Aorta (tissue), 5 donors: ENCODE measurements at regions not wholly inside any gene's neighbourhood (a gene's known extent, or its start where the extent isn't known, plus 50 kb on each side); places are given as distances from the start of the nearest gene placed in this dataset.

Experiments used
- ATAC-seq: fragments of 200-7000 bp; cut with Tn5 transposase; one replicate; pipeline ENCODE4 v1.9.1; 2022; ENCODE audit warnings: moderate library complexity; ENCODE audit not compliant: low FRiP score
- DNase-seq, 2 donors: peaks; one replicate each; pipeline ENCODE4 v3.0.0-alpha.2; 2020
- H3K27ac ChIP-seq, 2 donors: one replicate each; pipeline ENCODE4 v1.5.1; 2013; ENCODE audit warnings: low read length in 2 of 2, mild to moderate bottlenecking in 2 of 2, moderate library complexity in 2 of 2, control low read depth in 1 of 2, inconsistent platforms in 1 of 2, low read depth in 1 of 2
- H3K27me3 ChIP-seq, 2 donors: one replicate each; pipeline ENCODE4 v1.6.1; 2013; ENCODE audit warnings: control low read depth in 1 of 2, low read length in 1 of 2, mild to moderate bottlenecking in 1 of 2, moderate library complexity in 1 of 2; ENCODE audit not compliant: insufficient read depth in 2 of 2, control insufficient read depth in 1 of 2
- H3K36me3 ChIP-seq, 2 donors: one replicate each; pipeline ENCODE4 v1.6.1; 2013; ENCODE audit warnings: control low read depth in 1 of 2, low read length in 1 of 2, mild to moderate bottlenecking in 1 of 2; ENCODE audit not compliant: insufficient read depth in 2 of 2, control insufficient read depth in 1 of 2
- H3K4me1 ChIP-seq, 2 donors: one replicate each; pipeline ENCODE4 v1.6.1; 2013; ENCODE audit warnings: low read length in 2 of 2, control low read depth in 1 of 2, mild to moderate bottlenecking in 1 of 2, moderate library complexity in 1 of 2; ENCODE audit not compliant: insufficient read depth in 2 of 2, control insufficient read depth in 1 of 2
- H3K4me3 ChIP-seq, 2 donors: one replicate each; pipeline ENCODE4 v1.5.1; 2013; ENCODE audit warnings: low read length in 2 of 2, control low read depth in 1 of 2, mild to moderate bottlenecking in 1 of 2
- H3K9me3 ChIP-seq: one replicate; pipeline ENCODE4 v1.6.1; 2013; ENCODE audit warnings: mild to moderate bottlenecking, low read length; ENCODE audit not compliant: control insufficient read depth
- WGBS, 2 donors: extraction: QIAGEN DNeasy Blood & Tissue Kit; methylation state at CpG; one replicate each; pipeline ENCODE4 v1.1.7; 2013; 5-methylcytosine and 5-hydroxymethylcytosine counted together
- intact Hi-C, 2 donors: fragments of 100-400 bp; cut with DNase I; formaldehyde crosslinking; loops; one replicate each; pipeline versions ENCODE4 v1.14.2 to v1.15.0; 2022
- donor health status: healthy with polysubstance abuse.
- donor health status: Bipolar disorder and iron deficiency.
- donor health status: DM: no; HTN: no; CAD: no.
- donor health status: DM: no; HTN: no; CAD: no.
- donor health status: DM: yes; HTN: yes; CAD: no.

DNA sequence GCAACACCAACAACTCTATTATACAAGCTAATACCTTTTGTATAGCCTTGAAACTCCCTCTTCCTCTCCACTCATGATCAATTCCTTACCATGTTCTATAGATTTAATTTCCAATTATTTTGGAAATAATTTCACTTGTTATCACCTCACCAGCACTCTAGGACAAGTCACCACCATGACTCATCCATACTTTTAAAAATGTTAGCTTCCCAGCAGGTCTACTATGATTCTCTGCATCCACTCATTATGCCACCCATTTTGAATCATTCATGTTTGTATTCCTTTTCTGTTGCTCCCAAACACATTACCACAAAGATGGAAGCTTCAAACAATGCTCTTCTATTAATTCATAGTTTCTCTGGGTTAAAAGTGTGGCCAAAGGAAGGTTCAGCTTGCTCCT, 469.6 kb downstream of the PDGFC start:
- H3K27me3 ChIP-seq = no peaks in the 10 kb centered on the region
- H3K36me3 ChIP-seq = no peaks in the 10 kb centered on the region
- ATAC-seq (no peak), DNase-seq (no peak)
- H3K4me3 ChIP-seq = no peak overlapping the region
- no peak overlapping the region for H3K27ac ChIP-seq
- intact Hi-C loops = no loop called here
- H3K9me3 ChIP-seq = no peaks in the 10 kb centered on the region
- H3K4me1 ChIP-seq = peaks cover 0 to 2% of the 10 kb centered on the region in 2 donors

DNA sequence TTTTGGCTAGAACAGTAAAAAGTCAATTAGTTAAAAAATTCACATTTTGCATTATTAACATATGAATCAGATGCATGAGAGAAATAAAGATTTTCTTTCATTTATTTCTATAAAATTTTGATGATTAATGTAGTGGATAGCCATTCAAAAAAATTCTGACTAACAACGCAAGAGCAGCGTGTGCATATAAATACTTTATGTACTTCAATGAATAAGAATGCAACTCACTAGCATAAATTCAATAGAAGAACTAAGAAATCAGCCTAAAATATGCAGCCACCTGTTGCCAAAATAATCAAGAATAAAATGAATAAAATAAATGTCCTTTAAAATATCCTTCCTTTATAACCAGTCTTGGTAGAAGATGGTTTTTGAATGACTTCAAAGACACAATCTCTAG, 471.9 kb downstream of the PDGFC start:
- ATAC-seq (no peak), DNase-seq (no peak)
- Histone ChIP-seq H3K9me3 (no peaks in the 10 kb centered on the region), H3K36me3 (no peaks in the 10 kb centered on the region), H3K27me3 (no peaks in the 10 kb centered on the region), H3K4me3 (no peak overlapping the region), H3K27ac (no peak overlapping the region), H3K4me1 (peaks cover 2% of the 10 kb centered on the region in 2 donors)
- intact Hi-C loops = no loop called here
- WGBS, 2 donors = 72 to 84% methylated on average over 2 of the region's 2 CpGs

DNA sequence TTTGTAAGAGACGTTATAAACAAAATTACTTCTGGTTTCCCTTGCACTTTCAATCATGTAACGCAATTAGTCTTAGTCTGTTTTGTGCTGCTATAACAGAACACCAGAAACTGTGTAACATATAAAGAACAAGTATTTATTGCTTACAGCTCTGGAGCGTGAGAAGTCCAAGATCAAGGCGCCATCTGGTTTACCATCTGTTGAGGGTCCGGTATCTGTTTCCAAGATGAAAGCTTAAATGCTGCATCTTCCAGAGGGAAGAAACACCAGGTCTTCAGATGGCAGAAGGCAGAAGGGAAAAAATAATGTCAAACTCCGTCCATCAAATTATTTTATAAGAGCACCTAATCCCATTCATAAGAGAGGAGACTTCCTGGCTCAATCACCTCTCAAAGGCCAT, 474.1 kb downstream of the PDGFC start:
- WGBS, 2 donors = 96 to 99% methylated on average over 6 of the region's 6 CpGs
- Histone ChIP-seq H3K27me3 (no peaks in the 10 kb centered on the region), H3K4me3 (no peak overlapping the region), H3K4me1 (peaks cover 2% of the 10 kb centered on the region in 2 donors), H3K36me3 (no peaks in the 10 kb centered on the region), H3K27ac (no peak overlapping the region), H3K9me3 (no peaks in the 10 kb centered on the region)
- no peak for DNase-seq
- ATAC-seq = no peak
- intact Hi-C loops = no loop called here

- Histone ChIP-seq H3K4me3 (no peak overlapping the region), H3K36me3 (no peaks in the 10 kb centered on the region), H3K27ac (no peak overlapping the region), H3K9me3 (no peaks in the 10 kb centered on the region), H3K27me3 (no peaks in the 10 kb centered on the region), H3K4me1 (peaks cover 2% of the 10 kb centered on the region in 2 donors)
- 1 to 9% methylated on average over 3 of the region's 3 CpGs for WGBS, 2 donors
- ATAC-seq (no peak), DNase-seq (no peak)
- intact Hi-C loops = no loop called here
Measured at GRCh38 chr4:156496797-156497196, 474.8 kb downstream of the PDGFC start.

- no peak overlapping the region for H3K4me3 ChIP-seq
- no peak overlapping the region for H3K27ac ChIP-seq
- DNase-seq (no peak), ATAC-seq (no peak)
- 83 to 89% methylated on average over 1 of the region's 1 CpG for WGBS, 2 donors
- peaks cover 2% of the 10 kb centered on the region in 2 donors for H3K4me1 ChIP-seq
- no peaks in the 10 kb centered on the region for H3K27me3 ChIP-seq
- intact Hi-C loops = no loop called here
- no peaks in the 10 kb centered on the region for H3K9me3 ChIP-seq
- H3K36me3 ChIP-seq = no peaks in the 10 kb centered on the region
Measured at GRCh38 chr4:156495836-156496235, 475.8 kb downstream of the PDGFC start.

- H3K27me3 ChIP-seq = no peaks in the 10 kb centered on the region
- peaks cover 2% of the 10 kb centered on the region in 2 donors for H3K4me1 ChIP-seq
- H3K36me3 ChIP-seq = no peaks in the 10 kb centered on the region
- no peaks in the 10 kb centered on the region for H3K9me3 ChIP-seq
- H3K4me3 ChIP-seq = no peak overlapping the region
- DNase-seq (no peak), ATAC-seq (no peak)
- intact Hi-C loops = no loop called here
- H3K27ac ChIP-seq = no peak overlapping the region
Measured at GRCh38 chr4:156495091-156495490, 476.5 kb downstream of the PDGFC start.

DNA sequence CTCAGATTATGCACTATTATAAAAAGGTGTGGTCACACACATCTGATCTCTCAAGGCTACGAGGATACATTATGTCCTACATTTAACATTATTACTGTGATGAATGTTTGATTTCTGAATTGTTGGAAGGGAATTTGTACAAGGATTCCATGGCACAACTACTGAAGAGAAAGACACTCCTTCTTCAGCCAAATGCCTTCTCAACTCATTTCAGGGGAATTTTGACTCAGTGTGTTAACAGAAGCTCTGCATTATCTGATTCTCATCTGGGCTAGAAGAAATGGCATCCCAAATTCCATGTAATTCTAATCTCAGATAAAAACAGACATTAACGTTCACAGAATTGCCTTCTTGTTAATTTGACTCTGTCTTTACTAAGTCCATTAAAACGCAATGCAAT, 477.7 kb downstream of the PDGFC start:
- Histone ChIP-seq H3K27ac (no peak overlapping the region), H3K4me3 (no peak overlapping the region), H3K9me3 (no peaks in the 10 kb centered on the region), H3K4me1 (peaks cover 2% of the 10 kb centered on the region in 2 donors), H3K36me3 (no peaks in the 10 kb centered on the region), H3K27me3 (no peaks in the 10 kb centered on the region)
- 61 to 77% methylated on average over 3 of the region's 3 CpGs for WGBS, 2 donors
- no peak for DNase-seq
- no peak for ATAC-seq
- intact Hi-C loops = no loop called here

GRCh38 chr4:156487107-156487506, 484.5 kb downstream of the PDGFC start:
- Histone ChIP-seq H3K27ac (no peak overlapping the region), H3K4me1 (no peaks in the 10 kb centered on the region), H3K27me3 (no peaks in the 10 kb centered on the region), H3K4me3 (no peak overlapping the region), H3K9me3 (no peaks in the 10 kb centered on the region), H3K36me3 (no peaks in the 10 kb centered on the region)
- intact Hi-C loops = no loop called here
- no peak for DNase-seq
- WGBS, 2 donors = 82 to 91% methylated on average over 6 of the region's 6 CpGs
- ATAC-seq = no peak

- DNase-seq (no peak), ATAC-seq (no peak)
- WGBS, 2 donors = 96% methylated on average over 11 of the region's 11 CpGs
Measured at GRCh38 chr4:156481845-156482244, 489.8 kb downstream of the PDGFC start.

More at GRCh38 chr4:156481845-156482244, 489.8 kb downstream of the PDGFC start:
- no peaks in the 10 kb centered on the region for H3K27me3 ChIP-seq
- H3K27ac ChIP-seq = no peak overlapping the region
- no peak overlapping the region for H3K4me3 ChIP-seq
- no peaks in the 10 kb centered on the region for H3K36me3 ChIP-seq
- intact Hi-C loops = no loop called here
- H3K4me1 ChIP-seq = no peaks in the 10 kb centered on the region
- no peaks in the 10 kb centered on the region for H3K9me3 ChIP-seq
